ENCODE measurements at regions not wholly inside any gene's neighbourhood (a gene's known extent, or its start where the extent isn't known, plus 50 kb on each side); places are given as distances from the start of the nearest gene placed in this dataset.
A peak's percentile ranks its signal among the peaks of the same experiment; 100 is the strongest.

DNA sequence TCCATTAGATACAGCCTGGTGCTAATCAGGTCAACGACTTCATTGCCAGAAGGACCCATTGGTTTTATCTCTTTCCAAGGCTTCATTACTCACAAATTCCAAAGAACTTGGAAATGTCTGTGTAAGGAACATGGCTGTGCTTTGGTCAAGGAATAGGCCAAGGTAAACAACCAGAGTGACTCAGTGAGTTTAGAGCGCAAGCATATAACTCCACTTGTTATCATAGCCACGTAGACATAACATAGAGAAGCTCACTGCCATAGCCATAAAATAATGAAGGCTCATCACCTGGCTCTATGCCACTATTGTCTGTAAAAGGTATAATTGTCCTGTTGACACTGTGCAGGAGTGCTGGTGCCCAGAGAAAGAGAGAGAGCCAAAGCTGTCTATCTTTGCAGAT is 139.3 kb upstream of the PLCXD3 start:
- no peak for DNase-seq (ENCODE audit: low read depth)
- no peak for TF ChIP-seq POLR2A (IDR thresholded peaks at IDR 0.05; ENCODE audit: extremely low read depth, insufficient read length)
- TF ChIP-seq MYC (IDR thresholded peaks at IDR 0.05; ENCODE audit: low read depth, low read length) = no peak
- TF ChIP-seq MAX (IDR thresholded peaks at IDR 0.05; ENCODE audit: low read depth, low read length) = no peak
- TF ChIP-seq, protein P1, sequence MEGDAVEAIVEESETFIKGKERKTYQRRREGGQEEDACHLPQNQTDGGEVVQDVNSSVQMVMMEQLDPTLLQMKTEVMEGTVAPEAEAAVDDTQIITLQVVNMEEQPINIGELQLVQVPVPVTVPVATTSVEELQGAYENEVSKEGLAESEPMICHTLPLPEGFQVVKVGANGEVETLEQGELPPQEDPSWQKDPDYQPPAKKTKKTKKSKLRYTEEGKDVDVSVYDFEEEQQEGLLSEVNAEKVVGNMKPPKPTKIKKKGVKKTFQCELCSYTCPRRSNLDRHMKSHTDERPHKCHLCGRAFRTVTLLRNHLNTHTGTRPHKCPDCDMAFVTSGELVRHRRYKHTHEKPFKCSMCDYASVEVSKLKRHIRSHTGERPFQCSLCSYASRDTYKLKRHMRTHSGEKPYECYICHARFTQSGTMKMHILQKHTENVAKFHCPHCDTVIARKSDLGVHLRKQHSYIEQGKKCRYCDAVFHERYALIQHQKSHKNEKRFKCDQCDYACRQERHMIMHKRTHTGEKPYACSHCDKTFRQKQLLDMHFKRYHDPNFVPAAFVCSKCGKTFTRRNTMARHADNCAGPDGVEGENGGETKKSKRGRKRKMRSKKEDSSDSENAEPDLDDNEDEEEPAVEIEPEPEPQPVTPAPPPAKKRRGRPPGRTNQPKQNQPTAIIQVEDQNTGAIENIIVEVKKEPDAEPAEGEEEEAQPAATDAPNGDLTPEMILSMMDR (IDR thresholded peaks at IDR 0.05; ENCODE audit: low read depth, low read length) = no peak
- no peak overlapping the region for H3K4me3 ChIP-seq (ENCODE audit: low read depth, low read length)

DNA sequence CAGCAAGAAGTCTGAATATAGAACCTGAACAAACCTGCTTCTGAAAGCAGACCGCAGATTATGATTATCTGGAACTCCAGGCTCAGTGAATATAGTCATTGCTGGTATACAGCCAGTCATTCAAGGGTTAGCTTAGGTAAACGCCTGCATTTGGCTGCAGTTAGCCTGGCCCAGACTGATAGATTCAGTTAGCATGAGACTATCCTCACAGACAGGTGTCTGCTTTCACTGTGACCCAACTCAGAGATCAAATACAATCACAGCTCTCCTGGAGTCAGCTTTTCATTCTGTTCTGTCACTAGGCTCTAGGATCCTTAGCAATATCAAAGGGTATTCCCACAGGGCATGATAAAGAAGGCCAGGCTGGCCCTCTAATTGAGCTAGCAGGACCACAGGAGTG is 138.6 kb upstream of the PLCXD3 start:
- no peak for DNase-seq (ENCODE audit: low read depth)
- no peak overlapping the region for H3K4me3 ChIP-seq (ENCODE audit: low read depth, low read length)
- TF ChIP-seq, protein P1 (IDR thresholded peaks at IDR 0.05; ENCODE audit: low read depth, low read length) = no peak
- TF ChIP-seq MAX (IDR thresholded peaks at IDR 0.05; ENCODE audit: low read depth, low read length) (no peak), MYC (IDR thresholded peaks at IDR 0.05; ENCODE audit: low read depth, low read length) (no peak), POLR2A (IDR thresholded peaks at IDR 0.05; ENCODE audit: extremely low read depth, insufficient read length) (no peak)

DNA sequence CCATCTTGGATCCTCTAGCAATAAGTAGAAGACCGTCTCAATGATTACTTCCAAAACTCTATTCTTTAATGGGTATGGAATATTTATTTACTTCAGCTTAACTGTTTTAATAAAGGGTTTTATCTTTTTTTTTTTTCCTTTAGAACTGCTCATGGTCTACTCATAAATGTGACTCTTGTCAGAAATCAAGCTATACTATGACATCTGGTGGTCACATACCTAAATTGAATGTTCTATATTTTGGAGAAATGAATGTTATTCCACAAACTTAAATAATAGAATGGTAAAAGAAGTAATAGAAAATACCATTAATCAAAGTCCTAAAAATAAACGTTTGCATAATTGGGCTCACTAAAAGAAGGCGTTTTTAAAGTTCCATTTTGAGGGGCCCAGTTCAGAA is 131.2 kb upstream of the PLCXD3 start:
- TF ChIP-seq, protein P1 (IDR thresholded peaks at IDR 0.05; ENCODE audit: low read depth, low read length) = no peak
- TF ChIP-seq MAX (IDR thresholded peaks at IDR 0.05; ENCODE audit: low read depth, low read length) = no peak
- no peak for TF ChIP-seq MYC (IDR thresholded peaks at IDR 0.05; ENCODE audit: low read depth, low read length)
- TF ChIP-seq POLR2A (IDR thresholded peaks at IDR 0.05; ENCODE audit: extremely low read depth, insufficient read length) = no peak
- DNase-seq (ENCODE audit: low read depth) = no peak
- no peak overlapping the region for H3K4me3 ChIP-seq (ENCODE audit: low read depth, low read length)

DNA sequence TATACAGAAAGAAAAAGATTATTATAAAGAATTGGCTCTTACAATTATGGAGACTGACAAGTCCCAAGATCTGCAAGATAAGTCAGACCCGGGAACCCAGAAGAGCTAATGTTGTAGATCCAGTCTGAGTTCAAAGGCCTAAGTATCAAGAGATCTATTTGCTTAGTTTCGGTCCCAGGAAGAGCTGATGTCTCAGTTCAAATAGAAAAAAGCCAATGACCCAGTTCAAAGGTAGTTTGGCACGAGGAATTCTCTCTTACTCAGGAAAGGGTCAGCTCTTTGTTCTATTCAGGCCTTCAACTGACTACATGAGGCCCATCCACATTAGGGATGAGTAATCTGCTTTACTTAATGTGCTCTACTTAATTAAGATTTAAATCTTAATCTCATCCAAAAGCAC is 128.3 kb upstream of the PLCXD3 start:
- no peak overlapping the region for H3K4me3 ChIP-seq (ENCODE audit: low read depth, low read length)
- no peak for TF ChIP-seq MYC (IDR thresholded peaks at IDR 0.05; ENCODE audit: low read depth, low read length)
- TF ChIP-seq POLR2A (IDR thresholded peaks at IDR 0.05; ENCODE audit: extremely low read depth, insufficient read length) = no peak
- TF ChIP-seq, protein P1 (IDR thresholded peaks at IDR 0.05; ENCODE audit: low read depth, low read length) = no peak
- TF ChIP-seq MAX (IDR thresholded peaks at IDR 0.05; ENCODE audit: low read depth, low read length) = no peak

DNA sequence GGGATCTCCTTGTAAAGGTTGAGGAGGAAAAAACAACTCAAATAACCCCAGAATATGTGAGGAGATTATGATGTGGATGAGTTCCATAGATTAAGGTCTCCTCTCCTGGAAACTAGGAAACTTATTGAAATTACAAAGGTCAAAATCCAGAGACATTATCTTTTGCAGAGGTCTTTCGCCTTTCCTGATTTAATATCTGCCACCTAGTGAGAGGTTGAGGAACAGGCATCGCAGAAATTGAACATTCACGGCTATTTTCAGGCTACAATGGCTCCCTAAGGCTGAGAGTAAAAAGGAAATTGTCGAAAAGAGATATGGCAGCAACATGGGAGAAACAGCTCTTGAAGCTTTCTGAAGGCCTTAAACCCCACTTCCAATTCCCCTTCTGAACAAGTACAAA is 127.5 kb upstream of the PLCXD3 start:
- H3K4me3 ChIP-seq (ENCODE audit: low read depth, low read length) = no peak overlapping the region
- peak; percentile 6 for DNase-seq (ENCODE audit: low read depth)
- TF ChIP-seq MYC (IDR thresholded peaks at IDR 0.05; ENCODE audit: low read depth, low read length) (no peak), POLR2A (IDR thresholded peaks at IDR 0.05; ENCODE audit: extremely low read depth, insufficient read length) (no peak)
- TF ChIP-seq, protein P1 (IDR thresholded peaks at IDR 0.05; ENCODE audit: low read depth, low read length) = peak; percentile 14

More for the DNA sequence above, 128.3 kb upstream of the PLCXD3 start:
- DNase-seq (ENCODE audit: low read depth) = no peak

- peak; percentile 6 for DNase-seq (ENCODE audit: low read depth)
- no peak for TF ChIP-seq POLR2A (IDR thresholded peaks at IDR 0.05; ENCODE audit: extremely low read depth, insufficient read length)
- TF ChIP-seq MYC (IDR thresholded peaks at IDR 0.05; ENCODE audit: low read depth, low read length) = no peak
- no peak for TF ChIP-seq MAX (IDR thresholded peaks at IDR 0.05; ENCODE audit: low read depth, low read length)
- TF ChIP-seq, protein P1 (IDR thresholded peaks at IDR 0.05; ENCODE audit: low read depth, low read length) = no peak
- no peak overlapping the region for H3K4me3 ChIP-seq (ENCODE audit: low read depth, low read length)
Measured at GRCh38 chr5:41637424-41637823, 127.0 kb upstream of the PLCXD3 start.
